ENCODE measurements at regions not wholly inside any gene's neighbourhood (a gene's known extent, or its start where the extent isn't known, plus 50 kb on each side); places are given as distances from the start of the nearest gene placed in this dataset.

- H3K36me3 Mint-ChIP-seq (ENCODE audit: low read depth) = no peaks in the 10 kb centered on the region
- no peak for DNase-seq
- no peaks in the 10 kb centered on the region for H3K4me1 Mint-ChIP-seq
- H3K27me3 Mint-ChIP-seq = peaks cover 15% of the 10 kb centered on the region
- no peak overlapping the region for H3K27ac Mint-ChIP-seq
- H3K4me3 Mint-ChIP-seq = no peak overlapping the region
- CTCF ChIA-PET = no interaction called here
- no peaks in the 10 kb centered on the region for H3K9me3 Mint-ChIP-seq
- POLR2A ChIA-PET = no interaction called here
Observed at GRCh38 chr11:69920345-69921127, 101.3 kb upstream of the FGF3 start.

GRCh38 chr11:69921128-69922014 lies 102.2 kb upstream of the FGF3 start:
- no peaks in the 10 kb centered on the region for H3K36me3 Mint-ChIP-seq (ENCODE audit: low read depth)
- DNase-seq = no peak
- H3K4me1 Mint-ChIP-seq = peaks cover 2% of the 10 kb centered on the region
- H3K9me3 Mint-ChIP-seq = no peaks in the 10 kb centered on the region
- no peak overlapping the region for H3K27ac Mint-ChIP-seq
- peaks cover 21% of the 10 kb centered on the region for H3K27me3 Mint-ChIP-seq
- ChIA-PET CTCF (no interaction called here), POLR2A (no interaction called here)
- H3K4me3 Mint-ChIP-seq = no peak overlapping the region

- ChIA-PET POLR2A (no interaction called here), CTCF (no interaction called here)
- Mint-ChIP-seq H3K27me3 (peaks cover 26% of the 10 kb centered on the region), H3K4me3 (no peak overlapping the region), H3K4me1 (peaks cover 2% of the 10 kb centered on the region), H3K9me3 (no peaks in the 10 kb centered on the region), H3K36me3 (ENCODE audit: low read depth) (no peaks in the 10 kb centered on the region), H3K27ac (no peak overlapping the region)
- no peak for DNase-seq
Observed at GRCh38 chr11:69922015-69922595, 102.9 kb upstream of the FGF3 start.

- ChIA-PET CTCF (no interaction called here), POLR2A (no interaction called here)
- no peak overlapping the region for H3K4me3 Mint-ChIP-seq
- no peak for DNase-seq
- H3K9me3 Mint-ChIP-seq = no peaks in the 10 kb centered on the region
- H3K27me3 Mint-ChIP-seq = peaks cover 26% of the 10 kb centered on the region
- peaks cover 2% of the 10 kb centered on the region for H3K4me1 Mint-ChIP-seq
- H3K36me3 Mint-ChIP-seq (ENCODE audit: low read depth) = no peaks in the 10 kb centered on the region
- no peak overlapping the region for H3K27ac Mint-ChIP-seq
Observed at GRCh38 chr11:69922596-69923111, 103.4 kb upstream of the FGF3 start.

GRCh38 chr11:69923196-69923595 lies 104.0 kb upstream of the FGF3 start:
- ChIA-PET CTCF (no interaction called here), POLR2A (no interaction called here)
- Mint-ChIP-seq H3K4me3 (no peak overlapping the region), H3K36me3 (ENCODE audit: low read depth) (no peaks in the 10 kb centered on the region), H3K9me3 (no peaks in the 10 kb centered on the region), H3K27ac (no peak overlapping the region), H3K4me1 (peaks cover 2% of the 10 kb centered on the region), H3K27me3 (peaks cover 29% of the 10 kb centered on the region)
- DNase-seq = no peak

GRCh38 chr11:69923641-69924307 lies 104.6 kb upstream of the FGF3 start:
- no peaks in the 10 kb centered on the region for H3K9me3 Mint-ChIP-seq
- H3K36me3 Mint-ChIP-seq (ENCODE audit: low read depth) = no peaks in the 10 kb centered on the region
- H3K27ac Mint-ChIP-seq = no peak overlapping the region
- peaks cover 2% of the 10 kb centered on the region for H3K4me1 Mint-ChIP-seq
- POLR2A ChIA-PET = no interaction called here
- peaks cover 29% of the 10 kb centered on the region for H3K27me3 Mint-ChIP-seq
- CTCF ChIA-PET = no interaction called here
- no peak for DNase-seq
- H3K4me3 Mint-ChIP-seq = no peak overlapping the region

GRCh38 chr11:69924308-69925161 lies 105.3 kb upstream of the FGF3 start:
- DNase-seq = no peak
- no peaks in the 10 kb centered on the region for H3K9me3 Mint-ChIP-seq
- POLR2A ChIA-PET = no interaction called here
- H3K4me3 Mint-ChIP-seq = no peak overlapping the region
- H3K36me3 Mint-ChIP-seq (ENCODE audit: low read depth) = no peaks in the 10 kb centered on the region
- CTCF ChIA-PET = no interaction called here
- H3K27ac Mint-ChIP-seq = no peak overlapping the region
- H3K4me1 Mint-ChIP-seq = peaks cover 2% of the 10 kb centered on the region
- H3K27me3 Mint-ChIP-seq = peaks cover 29% of the 10 kb centered on the region

- Mint-ChIP-seq H3K9me3 (no peaks in the 10 kb centered on the region), H3K4me1 (peaks cover 2% of the 10 kb centered on the region), H3K27ac (no peak overlapping the region), H3K27me3 (peaks cover 29% of the 10 kb centered on the region), H3K4me3 (no peak overlapping the region), H3K36me3 (ENCODE audit: low read depth) (no peaks in the 10 kb centered on the region)
- POLR2A ChIA-PET = no interaction called here
- DNase-seq = no peak
- CTCF ChIA-PET = no interaction called here
Observed at GRCh38 chr11:69925366-69926196, 106.4 kb upstream of the FGF3 start.

GRCh38 chr11:69926376-69927050 lies 107.3 kb upstream of the FGF3 start:
- Mint-ChIP-seq H3K27me3 (peaks cover 29% of the 10 kb centered on the region), H3K27ac (no peak overlapping the region), H3K9me3 (no peaks in the 10 kb centered on the region), H3K4me3 (no peak overlapping the region), H3K36me3 (ENCODE audit: low read depth) (no peaks in the 10 kb centered on the region), H3K4me1 (peaks cover 2% of the 10 kb centered on the region)
- ChIA-PET CTCF (interaction anchor here (0.6 kb wide), 1 partner anchor 139 kb away, joined by 3 read pairs; no protein-coding TSS in a partner anchor), POLR2A (no interaction called here)
- DNase-seq = no peak

GRCh38 chr11:69928121-69928520 lies 108.9 kb upstream of the FGF3 start:
- ChIA-PET POLR2A (no interaction called here), CTCF (interaction anchor here (0.6 to 1.5 kb wide), 2 partner anchors 9 to 12 kb away, joined by 3 to 4 read pairs; no protein-coding TSS in a partner anchor)
- Mint-ChIP-seq H3K9me3 (no peaks in the 10 kb centered on the region), H3K27me3 (peaks cover 31% of the 10 kb centered on the region), H3K36me3 (ENCODE audit: low read depth) (no peaks in the 10 kb centered on the region), H3K27ac (no peak overlapping the region), H3K4me3 (no peak overlapping the region), H3K4me1 (peaks cover 2% of the 10 kb centered on the region)
- no peak for DNase-seq

GRCh38 chr11:69928975-69929374 lies 109.8 kb upstream of the FGF3 start:
- Mint-ChIP-seq H3K36me3 (ENCODE audit: low read depth) (no peaks in the 10 kb centered on the region), H3K9me3 (no peaks in the 10 kb centered on the region), H3K27me3 (peaks cover 36% of the 10 kb centered on the region), H3K4me3 (no peak overlapping the region), H3K27ac (no peak overlapping the region), H3K4me1 (peaks cover 2% of the 10 kb centered on the region)
- ChIA-PET POLR2A (no interaction called here), CTCF (interaction anchor here (0.6 to 1.5 kb wide), 2 partner anchors 10 to 13 kb away, joined by 3 to 4 read pairs; no protein-coding TSS in a partner anchor)
- no peak for DNase-seq
